ENCODE measurements at regions not wholly inside any gene's neighbourhood (a gene's known extent, or its start where the extent isn't known, plus 50 kb on each side); places are given as distances from the start of the nearest gene placed in this dataset.

DNA sequence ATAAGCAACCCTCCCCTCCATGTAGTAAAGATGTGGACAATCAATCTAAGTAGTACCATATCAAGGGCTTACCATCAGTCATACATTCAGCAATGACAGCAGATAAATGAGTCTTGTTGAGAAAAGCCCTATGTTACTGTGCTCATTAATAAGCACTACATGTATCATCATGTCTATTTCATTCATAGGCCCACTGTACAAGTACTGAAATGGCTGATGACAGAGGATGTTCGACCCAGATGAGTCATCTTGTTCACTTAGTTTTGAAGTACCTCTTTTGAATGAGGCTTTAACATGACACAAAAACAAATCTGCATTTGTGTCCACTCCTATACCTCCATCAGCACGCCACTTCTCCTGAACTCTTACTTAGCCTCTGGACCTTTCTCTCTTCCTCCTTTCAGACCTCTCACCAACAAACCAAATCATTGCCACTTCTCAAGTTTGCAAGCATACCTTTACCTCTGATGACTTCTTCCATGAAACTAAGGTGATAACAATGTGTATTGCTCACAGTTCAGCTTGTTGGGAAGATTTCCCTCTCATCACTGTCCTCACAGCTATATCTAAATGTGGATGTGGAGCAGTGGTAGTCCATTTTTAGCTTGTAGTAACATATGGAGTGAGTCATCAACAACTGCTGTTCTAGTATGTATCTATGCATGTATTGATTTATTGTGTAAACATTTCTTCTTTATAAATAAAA lies 921.0 kb upstream of the SLC39A10 start:
- H3K4me3 ChIP-seq (ENCODE audit: low read depth, low read length) = no peak overlapping the region
- TF ChIP-seq, protein P1, sequence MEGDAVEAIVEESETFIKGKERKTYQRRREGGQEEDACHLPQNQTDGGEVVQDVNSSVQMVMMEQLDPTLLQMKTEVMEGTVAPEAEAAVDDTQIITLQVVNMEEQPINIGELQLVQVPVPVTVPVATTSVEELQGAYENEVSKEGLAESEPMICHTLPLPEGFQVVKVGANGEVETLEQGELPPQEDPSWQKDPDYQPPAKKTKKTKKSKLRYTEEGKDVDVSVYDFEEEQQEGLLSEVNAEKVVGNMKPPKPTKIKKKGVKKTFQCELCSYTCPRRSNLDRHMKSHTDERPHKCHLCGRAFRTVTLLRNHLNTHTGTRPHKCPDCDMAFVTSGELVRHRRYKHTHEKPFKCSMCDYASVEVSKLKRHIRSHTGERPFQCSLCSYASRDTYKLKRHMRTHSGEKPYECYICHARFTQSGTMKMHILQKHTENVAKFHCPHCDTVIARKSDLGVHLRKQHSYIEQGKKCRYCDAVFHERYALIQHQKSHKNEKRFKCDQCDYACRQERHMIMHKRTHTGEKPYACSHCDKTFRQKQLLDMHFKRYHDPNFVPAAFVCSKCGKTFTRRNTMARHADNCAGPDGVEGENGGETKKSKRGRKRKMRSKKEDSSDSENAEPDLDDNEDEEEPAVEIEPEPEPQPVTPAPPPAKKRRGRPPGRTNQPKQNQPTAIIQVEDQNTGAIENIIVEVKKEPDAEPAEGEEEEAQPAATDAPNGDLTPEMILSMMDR (IDR thresholded peaks at IDR 0.05; ENCODE audit: insufficient read depth, low read depth, low read length) = no peak
- DNase-seq (ENCODE audit: low read depth) = no peak

DNA sequence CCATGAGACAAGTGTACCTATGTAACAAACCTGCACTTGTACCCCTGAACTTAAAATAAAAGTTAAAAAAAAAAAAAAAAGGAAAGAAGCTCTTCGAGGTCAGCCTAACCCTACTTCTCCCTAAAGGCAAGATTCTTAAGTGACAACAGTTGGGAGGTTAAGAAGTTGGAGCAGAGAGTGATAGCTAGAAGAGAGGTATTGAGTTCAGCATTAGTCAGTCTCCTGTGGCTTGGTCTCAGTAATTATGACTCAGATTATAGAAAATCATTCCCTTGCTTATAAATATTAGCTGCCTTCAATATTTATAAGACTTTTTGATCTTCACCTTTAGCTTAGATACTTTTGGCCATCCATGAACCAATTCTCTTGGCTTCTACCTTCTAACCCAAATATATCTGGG lies 926.8 kb upstream of the SLC39A10 start:
- no peak for DNase-seq (ENCODE audit: low read depth)

DNA sequence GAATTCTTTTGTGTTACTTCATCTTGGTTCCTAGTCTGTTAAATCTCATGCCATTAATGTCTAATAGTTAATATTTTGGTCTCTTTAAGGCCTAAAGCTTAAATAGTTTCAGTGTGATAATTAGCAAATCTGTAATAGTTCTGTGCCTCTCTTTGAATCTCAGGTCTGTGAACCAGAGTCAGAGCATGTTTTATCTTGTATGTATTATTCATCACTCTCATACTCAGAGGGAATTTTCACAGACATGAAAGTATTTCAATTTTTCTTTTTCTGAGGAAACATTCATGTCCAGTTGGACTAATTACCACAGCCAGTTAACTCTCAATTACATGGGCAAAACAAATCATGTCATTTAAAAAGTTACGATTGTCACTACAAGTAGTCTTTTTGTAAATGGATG lies 931.9 kb upstream of the SLC39A10 start:
- TF ChIP-seq, protein P1 (IDR thresholded peaks at IDR 0.05; ENCODE audit: insufficient read depth, low read depth, low read length) = no peak
- DNase-seq (ENCODE audit: low read depth) = no peak
- H3K4me3 ChIP-seq (ENCODE audit: low read depth, low read length) = no peak overlapping the region

More for the DNA sequence above, 926.8 kb upstream of the SLC39A10 start:
- TF ChIP-seq, protein P1 (IDR thresholded peaks at IDR 0.05; ENCODE audit: insufficient read depth, low read depth, low read length) = no peak
- no peak overlapping the region for H3K4me3 ChIP-seq (ENCODE audit: low read depth, low read length)

DNA sequence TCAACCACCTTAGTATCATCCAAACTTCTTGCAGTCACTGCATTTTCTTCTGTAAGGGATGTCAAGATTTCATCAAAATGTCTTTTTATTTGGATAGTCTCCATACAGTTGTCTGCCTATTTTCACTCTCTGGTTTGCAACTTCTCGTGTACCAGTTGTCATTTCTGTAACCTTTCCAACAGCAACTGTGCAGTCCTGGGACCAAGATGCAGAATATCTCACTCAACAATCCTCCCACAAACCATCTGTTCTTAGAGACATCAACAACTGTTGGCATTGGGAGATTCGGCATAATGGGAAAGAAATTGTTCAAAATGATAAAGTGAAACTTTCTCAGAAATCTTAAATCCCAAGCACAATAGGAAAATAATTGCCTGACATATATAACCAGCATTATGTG lies 933.6 kb upstream of the SLC39A10 start:
- no peak overlapping the region for H3K4me3 ChIP-seq (ENCODE audit: low read depth, low read length)
- DNase-seq (ENCODE audit: low read depth) = no peak
- TF ChIP-seq, protein P1 (IDR thresholded peaks at IDR 0.05; ENCODE audit: insufficient read depth, low read depth, low read length) = no peak

DNA sequence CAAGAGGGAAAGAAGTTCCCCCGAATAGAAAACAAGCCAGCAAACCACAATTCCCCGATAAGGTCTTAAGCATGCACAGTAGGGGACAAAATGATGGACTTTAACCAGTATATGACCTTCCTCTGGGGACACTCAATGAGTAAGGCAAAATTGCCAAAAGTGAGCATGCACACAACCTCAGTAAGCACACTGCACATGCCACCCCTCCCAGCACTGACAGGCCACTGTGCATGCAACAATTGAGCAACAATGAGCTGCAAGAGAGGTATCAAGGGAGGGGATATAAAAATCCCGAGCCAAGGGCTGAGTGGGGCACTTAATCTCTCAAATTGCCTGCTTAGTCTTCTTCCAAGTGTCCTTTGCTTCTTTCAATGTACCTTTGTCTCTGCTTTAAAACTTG lies 935.8 kb upstream of the SLC39A10 start:
- TF ChIP-seq, protein P1 (IDR thresholded peaks at IDR 0.05; ENCODE audit: insufficient read depth, low read depth, low read length) = no peak
- DNase-seq (ENCODE audit: low read depth) = no peak
- H3K4me3 ChIP-seq (ENCODE audit: low read depth, low read length) = no peak overlapping the region

DNA sequence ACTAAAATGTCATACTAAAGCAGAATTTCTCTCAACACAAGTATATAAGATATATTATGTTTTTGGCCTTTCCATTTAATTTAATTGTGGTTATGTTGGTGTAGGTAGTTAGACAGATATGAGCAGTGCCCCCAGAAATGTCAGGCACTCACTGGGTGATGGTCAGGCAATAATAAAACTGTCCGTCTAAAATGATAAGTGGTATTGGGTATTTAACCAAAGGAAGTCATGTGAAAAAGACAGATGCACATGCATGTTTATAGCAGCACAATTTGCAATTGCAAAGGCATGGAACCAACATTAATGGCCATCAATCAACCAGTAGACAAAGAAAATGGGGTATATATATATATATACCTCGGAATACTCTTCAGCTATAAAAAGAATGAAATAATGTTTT lies 936.6 kb upstream of the SLC39A10 start:
- TF ChIP-seq, protein P1 (IDR thresholded peaks at IDR 0.05; ENCODE audit: insufficient read depth, low read depth, low read length) = no peak
- no peak overlapping the region for H3K4me3 ChIP-seq (ENCODE audit: low read depth, low read length)
- no peak for DNase-seq (ENCODE audit: low read depth)

DNA sequence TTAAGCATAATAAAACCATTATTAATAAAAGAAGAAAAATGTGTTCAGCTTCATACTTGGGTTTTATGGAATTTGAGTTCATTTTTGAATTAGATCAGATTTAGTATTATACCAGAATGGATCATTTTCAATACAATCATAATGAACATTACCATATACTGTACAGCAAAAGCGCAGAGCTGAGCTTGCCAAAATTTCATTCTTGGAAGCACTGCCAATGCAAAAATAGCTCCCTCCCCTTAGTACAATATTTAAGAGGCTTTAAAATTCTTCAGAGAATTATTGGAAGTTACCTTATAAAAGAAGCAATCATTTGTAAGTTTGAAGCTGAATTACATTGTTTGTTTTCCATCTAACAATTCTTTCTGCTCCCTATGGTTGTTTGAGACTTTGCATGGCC lies 938.1 kb upstream of the SLC39A10 start:
- TF ChIP-seq, protein P1 (IDR thresholded peaks at IDR 0.05; ENCODE audit: insufficient read depth, low read depth, low read length) = no peak
- DNase-seq (ENCODE audit: low read depth) = no peak
- H3K4me3 ChIP-seq (ENCODE audit: low read depth, low read length) = no peak overlapping the region

Measured in fibroblast of villous mesenchyme (primary cell).